VCaP (cell line): ENCODE measurements at regions not wholly inside any gene's neighbourhood (a gene's known extent, or its start where the extent isn't known, plus 50 kb on each side); places are given as distances from the start of the nearest gene placed in this dataset.

Source experiments
- H3K27ac ChIP-seq: fragments of 450-650 bp; 2 replicates; pipeline ENCODE4 v1.5.1; 2017
- TF ChIP-seq, protein P1 (sequence below): fragments of 450-650 bp; conservative IDR thresholded peaks from 2 replicates; pipeline ENCODE4 v1.5.1; 2017; ENCODE audit warnings: mild to moderate bottlenecking, moderate library complexity

DNA sequence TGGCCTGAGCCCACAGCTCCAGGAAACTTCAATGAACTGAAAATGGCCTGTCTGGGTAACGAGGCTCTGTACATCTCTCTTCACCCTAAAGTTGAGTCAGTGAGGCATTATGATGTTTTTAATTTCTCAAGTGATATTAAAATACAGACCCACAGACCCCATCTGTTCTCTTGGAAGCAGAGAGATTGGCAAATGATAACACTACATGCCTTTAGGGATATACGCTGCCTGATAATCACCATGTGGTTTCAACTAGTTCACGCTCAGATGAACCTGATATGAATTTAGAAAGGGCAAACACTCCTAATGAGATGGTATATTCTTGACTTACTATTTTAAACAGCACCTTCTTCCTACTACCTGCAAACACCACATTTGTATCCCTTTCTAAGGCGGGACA is 127.5 kb downstream of the RFC3 start:
- TF ChIP-seq, protein P1, sequence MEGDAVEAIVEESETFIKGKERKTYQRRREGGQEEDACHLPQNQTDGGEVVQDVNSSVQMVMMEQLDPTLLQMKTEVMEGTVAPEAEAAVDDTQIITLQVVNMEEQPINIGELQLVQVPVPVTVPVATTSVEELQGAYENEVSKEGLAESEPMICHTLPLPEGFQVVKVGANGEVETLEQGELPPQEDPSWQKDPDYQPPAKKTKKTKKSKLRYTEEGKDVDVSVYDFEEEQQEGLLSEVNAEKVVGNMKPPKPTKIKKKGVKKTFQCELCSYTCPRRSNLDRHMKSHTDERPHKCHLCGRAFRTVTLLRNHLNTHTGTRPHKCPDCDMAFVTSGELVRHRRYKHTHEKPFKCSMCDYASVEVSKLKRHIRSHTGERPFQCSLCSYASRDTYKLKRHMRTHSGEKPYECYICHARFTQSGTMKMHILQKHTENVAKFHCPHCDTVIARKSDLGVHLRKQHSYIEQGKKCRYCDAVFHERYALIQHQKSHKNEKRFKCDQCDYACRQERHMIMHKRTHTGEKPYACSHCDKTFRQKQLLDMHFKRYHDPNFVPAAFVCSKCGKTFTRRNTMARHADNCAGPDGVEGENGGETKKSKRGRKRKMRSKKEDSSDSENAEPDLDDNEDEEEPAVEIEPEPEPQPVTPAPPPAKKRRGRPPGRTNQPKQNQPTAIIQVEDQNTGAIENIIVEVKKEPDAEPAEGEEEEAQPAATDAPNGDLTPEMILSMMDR, result no peak
- no peak overlapping the region for H3K27ac ChIP-seq

DNA sequence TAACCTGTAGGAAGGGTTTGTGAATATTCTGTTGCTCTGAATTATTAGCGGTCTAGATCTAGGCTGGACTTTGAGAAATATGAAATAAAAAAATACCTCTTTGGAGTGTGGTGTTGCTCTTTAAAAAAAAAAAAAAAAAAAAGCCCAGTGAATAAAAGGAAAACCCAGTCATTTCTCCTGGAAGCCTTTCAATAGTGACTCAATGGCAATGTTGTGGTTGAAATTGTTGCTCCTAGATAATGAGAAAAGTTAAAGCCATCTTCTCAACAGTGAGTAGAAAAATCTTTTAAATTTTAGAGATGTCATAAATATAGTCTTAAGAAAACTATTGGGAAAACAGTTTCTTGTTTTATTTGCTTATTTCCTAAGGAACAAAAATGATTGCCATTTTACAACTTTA is 135.3 kb downstream of the RFC3 start:
- TF ChIP-seq, protein P1, result no peak
- H3K27ac ChIP-seq, result no peak overlapping the region

DNA sequence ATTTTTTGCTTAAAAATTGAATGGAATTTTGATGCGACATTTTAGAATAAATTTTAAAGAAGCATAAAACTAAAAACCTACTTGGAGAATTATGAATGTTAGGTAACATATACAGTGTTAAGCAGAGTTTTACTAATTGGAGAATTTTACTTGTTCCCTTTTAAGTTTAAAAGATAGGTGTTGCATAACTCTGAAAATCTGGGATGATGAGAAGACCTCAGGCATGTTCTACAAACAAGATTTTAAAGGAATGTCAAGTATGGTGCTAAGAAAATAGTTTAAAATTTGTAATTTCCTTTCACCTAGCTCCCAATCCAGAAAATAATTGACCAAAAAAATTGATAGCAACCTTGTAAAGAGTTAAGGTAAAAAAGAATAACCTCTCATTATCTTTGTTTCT is 135.8 kb downstream of the RFC3 start:
- no peak overlapping the region for H3K27ac ChIP-seq
- TF ChIP-seq, protein P1, result no peak

DNA sequence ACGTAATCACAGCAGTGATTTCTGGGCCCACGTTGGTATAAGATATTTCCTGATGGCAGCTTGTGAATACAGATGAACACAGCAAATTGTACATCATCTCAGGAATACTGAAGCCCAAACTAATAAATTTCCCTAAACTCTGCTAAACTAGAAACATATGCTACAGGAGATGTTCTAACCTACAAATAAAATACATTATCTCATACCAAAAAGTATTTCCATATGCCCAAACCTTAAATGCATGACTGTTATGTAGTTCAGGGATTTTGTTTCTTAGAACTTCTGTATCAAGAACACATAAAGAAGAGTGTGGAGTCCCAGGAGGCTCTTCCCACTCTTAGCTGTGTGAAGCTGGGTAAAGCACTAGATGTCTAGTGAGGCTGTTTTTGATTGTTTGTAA is 138.4 kb downstream of the RFC3 start:
- TF ChIP-seq, protein P1, result no peak
- H3K27ac ChIP-seq, result no peak overlapping the region

DNA sequence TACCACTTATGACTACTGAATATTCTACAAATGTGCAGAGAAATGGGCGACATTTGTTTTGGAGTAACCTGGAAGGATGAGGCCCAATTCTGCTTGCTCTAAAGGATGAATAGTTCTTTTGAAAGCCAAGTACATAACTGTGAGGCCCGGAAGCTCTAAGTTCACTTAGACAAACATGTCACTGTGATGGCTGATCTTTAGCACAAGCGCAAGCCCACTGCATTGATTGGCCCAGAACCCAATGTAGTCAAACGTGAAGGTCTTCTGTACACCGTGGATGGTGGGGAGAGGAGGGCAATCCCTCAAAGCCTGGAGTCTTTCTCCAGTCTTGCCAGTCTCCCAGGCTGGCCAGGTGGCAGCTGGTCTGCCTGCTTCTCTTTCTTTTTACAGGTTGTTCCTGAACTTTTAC is 139.6 kb downstream of the RFC3 start:
- TF ChIP-seq, protein P1, result no peak
- H3K27ac ChIP-seq, result no peak overlapping the region

DNA sequence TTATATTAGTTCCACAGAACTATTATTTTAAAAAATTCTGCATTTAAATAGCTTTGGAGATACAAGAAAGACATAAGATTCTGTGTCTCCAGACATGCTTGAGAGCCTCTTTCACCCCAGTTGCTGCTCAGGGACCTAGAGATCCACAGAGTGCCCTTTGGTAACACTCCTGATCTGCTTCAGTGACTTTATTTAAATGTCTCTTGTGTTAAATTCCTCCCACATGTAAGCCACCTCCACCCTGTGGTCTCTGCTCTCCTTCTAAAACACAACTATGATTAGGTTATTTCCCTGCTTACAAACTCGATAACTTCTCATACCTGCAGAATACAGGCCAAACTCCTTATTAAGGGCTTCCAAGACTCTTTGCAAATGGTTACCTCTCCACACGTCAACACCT is 141.0 kb downstream of the RFC3 start:
- no peak overlapping the region for H3K27ac ChIP-seq
- TF ChIP-seq, protein P1, result no peak

DNA sequence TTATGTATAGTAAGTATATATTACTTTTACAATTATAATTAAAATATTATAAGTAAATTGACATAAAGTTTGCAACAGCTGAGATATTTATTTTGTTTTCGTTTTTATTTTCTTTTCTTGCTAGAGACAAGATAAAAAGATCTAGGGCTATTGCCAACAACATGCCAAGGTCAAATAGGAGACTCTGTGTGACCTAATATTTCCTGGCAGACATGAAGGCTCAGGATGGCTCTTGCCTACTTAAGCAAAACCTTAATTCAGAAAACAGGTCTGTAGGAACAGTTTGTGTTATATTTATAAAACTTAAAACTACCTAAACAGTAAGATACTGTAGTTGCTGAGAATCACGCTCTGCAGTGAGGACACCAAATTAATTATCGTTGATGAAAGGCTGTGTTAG is 145.2 kb downstream of the RFC3 start:
- no peak overlapping the region for H3K27ac ChIP-seq
- TF ChIP-seq, protein P1, result no peak

DNA sequence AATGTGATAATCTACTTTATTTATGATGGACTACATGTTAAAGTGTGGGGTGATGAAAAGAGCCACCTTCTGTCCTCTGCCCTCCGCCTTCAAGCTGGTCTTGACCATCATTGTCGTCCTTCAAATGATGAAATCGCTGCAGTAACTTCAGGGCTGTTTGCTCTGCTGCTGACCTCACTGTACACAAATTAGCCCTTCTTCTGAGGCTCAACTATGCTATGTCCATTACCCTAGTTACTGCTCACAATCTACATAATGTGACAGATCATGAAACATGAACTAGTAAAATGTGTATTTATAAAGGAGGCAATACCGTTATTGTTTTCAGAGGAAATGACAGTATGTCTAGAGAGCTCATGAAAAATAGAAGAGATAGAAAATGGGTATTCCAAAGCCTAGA is 145.9 kb downstream of the RFC3 start:
- no peak overlapping the region for H3K27ac ChIP-seq
- TF ChIP-seq, protein P1, result no peak
